ENCODE measurements at regions not wholly inside any gene's neighbourhood (a gene's known extent, or its start where the extent isn't known, plus 50 kb on each side); places are given as distances from the start of the nearest gene placed in this dataset.

- TF ChIP-seq CTCF (IDR thresholded peaks at IDR 0.05) = no peak
- no peak for TF ChIP-seq POLR2A (IDR thresholded peaks at IDR 0.05)
Observed at GRCh38 chrX:137354851-137355250, 211.1 kb upstream of the ZIC3 start.

Data from Peyer's patch (tissue), 4 donors.